COLO829 (cell line): ENCODE measurements at regions not wholly inside any gene's neighbourhood (a gene's known extent, or its start where the extent isn't known, plus 50 kb on each side); places are given as distances from the start of the nearest gene placed in this dataset.

Experiments
- DNase-seq: peaks from one replicate; pipeline ENCODE4 v3.0.0; 2012; ENCODE audit warnings: low spot score

DNA sequence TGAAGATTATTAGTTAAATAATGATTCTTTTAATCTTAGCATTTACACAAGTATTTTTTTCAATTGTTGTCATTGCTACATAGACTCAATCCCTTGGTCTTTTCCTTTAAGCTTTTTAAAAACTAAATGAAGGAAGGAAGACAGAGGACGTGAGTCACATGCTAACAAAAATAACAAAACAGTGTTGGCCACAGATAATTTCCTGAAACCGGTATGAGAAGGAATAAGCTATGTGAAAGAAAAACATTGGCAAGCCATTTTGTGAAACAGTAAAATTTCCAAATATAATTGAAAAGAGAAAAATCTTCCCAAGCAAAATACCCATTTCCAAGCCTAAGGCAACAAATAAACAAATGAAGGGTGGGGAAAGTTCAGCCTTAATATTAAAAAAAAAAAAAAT, 223.0 kb downstream of the AHR start:
- DNase-seq = no peak

DNA sequence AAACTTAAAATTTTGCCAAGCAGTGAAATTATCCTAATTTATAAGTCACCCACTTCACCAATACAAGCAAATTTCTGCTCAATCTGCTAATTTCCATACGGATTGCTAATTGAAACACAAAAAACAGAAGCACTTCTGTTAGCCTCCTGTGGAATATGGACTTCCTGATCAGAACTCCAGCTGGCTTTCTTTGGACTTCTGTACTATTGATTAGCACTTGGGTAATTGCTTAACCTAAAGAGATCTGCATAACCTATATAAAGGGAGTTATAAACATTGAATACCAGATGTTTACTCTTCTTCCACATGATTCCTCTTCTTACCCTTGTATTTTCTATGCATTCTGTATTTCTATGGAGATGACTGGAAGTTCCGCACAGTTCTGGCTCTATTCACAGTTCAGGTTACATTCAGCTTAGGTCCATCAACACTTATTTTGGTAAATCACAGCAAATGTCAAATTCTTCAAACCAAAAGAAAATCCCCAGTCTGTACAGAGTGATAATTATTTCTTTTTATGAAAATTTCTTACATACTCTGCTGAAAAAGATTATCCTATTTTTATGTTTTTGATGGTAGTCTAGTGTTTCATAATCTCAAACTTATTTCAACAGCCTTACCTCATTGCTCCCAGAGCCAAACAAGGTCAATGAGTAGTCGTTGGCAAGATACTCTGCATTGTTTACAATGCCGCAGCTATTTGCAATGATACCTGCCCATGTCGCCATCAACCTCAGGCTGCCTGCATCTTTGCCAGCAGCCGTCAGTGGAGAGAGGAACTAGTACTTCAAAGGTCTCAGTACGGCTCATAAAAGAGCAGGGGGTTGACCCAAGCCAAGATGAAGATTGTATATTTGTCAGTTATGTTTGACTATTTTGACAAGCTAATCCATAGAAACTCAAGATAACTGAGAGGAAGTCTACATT, 225.6 kb downstream of the AHR start:
- DNase-seq = no peak

DNA sequence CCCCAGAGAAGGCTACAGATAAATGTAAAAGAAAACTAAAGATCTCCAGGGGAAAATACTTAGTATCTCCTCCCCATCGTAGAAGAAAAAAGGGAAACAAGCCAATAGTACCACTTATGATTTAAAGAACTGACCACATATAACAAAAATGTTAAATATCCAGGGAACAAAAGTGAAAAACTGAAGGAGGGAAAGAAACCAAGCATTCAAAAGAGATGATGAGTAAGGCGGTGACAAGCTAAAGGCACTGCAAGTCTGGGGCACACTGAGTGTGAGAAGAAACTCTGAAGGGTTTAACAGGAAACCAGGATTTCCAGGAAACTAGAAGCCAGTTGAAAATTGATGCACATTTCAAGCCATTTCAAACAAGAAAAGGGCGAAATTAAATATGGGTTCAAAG, 226.3 kb downstream of the AHR start:
- DNase-seq = no peak

DNA sequence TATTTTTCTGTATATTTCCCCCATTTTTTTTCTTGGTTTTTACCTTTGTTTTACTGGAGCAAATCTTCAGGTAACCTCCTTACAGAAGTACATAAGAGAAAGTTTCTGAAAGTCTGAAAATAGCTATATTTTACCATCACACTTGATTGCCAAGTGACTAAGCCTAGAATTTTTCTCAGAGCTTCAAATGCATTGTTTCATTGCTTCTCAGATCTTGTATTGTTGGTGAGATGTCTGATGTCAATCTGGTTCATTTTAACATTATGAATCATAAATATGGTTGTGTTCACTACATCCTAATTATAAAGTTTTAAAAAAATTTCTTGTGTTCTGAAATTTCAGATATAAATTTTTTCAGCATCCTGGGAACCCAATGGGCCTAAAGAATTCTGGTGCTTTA, 228.2 kb downstream of the AHR start:
- DNase-seq = no peak

DNA sequence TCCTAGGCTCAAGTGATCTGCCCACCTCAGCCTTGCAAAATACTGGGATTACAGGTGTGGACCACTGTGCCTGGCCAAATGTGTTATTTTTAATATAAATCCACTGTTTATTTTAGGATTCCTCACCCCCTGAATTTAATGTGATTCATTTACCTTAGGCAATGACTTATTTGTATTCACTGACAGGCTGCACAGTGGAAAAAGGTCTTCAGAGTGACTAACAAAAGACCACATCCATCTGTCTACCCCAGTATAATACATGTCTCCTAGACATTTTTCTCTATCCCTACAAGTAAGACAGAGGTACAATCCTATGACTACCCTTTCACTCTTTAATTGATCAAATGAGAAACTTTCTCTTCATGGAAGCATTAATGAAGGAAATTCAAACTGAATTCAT, 230.2 kb downstream of the AHR start:
- DNase-seq = no peak

DNA sequence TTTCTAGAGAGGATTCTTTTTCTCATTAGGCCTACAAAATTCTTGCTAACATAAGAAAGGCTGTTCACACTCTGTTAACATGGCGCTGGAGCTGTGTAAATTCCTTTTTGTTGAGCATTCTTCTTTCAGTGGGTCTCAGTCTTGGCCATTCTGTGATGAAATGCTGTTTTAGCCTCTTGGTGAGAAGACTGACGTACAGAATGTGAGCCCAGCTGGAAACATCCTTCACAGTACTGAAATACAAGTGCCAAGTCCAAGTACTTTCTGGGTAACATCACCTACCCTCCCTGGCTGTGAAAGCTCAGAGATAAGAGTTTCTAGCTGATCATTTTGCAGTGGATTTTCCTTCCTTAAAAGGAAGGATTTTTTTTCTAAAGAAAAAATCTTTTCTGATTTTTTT, 231.8 kb downstream of the AHR start:
- DNase-seq = no peak

DNA sequence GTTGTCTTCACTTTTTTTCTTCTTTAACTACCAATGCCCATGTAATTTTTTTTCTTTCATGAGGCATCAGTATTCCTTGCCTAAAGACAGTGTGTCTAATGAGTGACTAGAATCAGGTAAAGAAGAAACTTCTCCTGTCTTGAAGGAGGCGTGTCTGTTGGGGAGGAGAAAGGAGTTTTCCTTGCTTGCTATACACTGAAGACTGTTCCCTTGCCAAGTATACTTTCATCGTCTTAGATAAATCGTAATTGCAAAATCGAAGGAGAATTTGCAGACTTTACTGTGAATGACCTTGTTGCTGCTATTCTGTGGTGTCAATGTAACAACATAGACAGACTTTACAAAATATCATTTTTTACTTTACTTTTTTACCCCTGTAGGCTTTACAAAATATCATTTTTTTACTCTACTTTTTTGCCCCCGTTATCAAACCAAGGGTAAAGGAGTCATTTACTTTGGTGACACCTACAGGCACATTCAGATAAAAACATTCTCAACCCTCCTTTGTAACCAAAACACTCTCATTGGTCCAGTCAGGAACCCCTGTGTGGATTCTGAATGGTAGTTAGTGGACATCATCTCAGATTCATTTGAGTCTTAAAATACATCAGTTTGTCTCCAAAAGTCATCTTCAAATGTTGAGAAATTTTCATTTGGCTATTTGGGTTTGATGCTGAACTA, 232.4 kb downstream of the AHR start:
- peak; percentile 61 for DNase-seq

DNA sequence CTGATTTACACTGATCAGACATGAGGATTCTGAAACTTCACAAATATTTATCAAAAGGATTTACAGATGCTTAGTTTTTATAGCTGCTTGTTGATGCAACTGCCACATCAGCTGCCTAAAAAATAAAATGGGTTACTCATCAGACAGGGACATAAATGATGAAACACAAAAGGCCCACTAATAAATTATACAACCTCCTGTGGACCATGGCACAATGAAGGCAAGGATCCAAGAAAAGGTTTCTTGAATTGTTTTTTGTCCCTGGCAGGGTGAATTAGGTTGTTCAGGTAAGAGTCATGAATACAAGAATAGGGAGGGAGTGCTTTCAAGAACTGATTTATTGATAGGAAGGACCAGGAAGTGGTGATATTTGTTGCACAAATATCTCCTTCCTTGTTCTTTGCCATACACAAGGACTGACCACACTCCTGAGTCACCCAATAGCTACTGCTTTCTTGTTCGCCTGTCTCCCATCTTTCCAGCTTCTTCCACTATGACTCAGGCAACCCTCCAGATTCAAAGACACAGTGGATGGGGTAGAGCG, 234.5 kb downstream of the AHR start:
- DNase-seq = no peak

DNA sequence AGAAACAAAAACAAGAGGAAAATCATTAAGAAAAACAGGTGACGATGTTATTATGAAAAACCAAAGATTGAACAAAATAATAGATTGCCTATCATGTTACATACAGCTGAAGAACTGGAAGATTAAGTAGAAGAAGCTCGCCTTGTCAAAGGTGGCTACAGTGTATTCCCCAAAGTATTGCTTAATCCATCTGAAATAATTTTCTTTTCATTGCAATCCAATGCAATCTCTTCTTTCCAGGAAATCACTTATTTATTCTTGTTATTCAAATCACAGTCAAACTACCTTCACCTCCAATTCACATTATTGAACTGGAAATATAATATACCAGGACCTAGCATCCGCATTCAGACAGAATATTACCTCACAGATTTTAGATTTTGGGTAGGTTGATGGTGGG, 235.9 kb downstream of the AHR start:
- DNase-seq = no peak

DNA sequence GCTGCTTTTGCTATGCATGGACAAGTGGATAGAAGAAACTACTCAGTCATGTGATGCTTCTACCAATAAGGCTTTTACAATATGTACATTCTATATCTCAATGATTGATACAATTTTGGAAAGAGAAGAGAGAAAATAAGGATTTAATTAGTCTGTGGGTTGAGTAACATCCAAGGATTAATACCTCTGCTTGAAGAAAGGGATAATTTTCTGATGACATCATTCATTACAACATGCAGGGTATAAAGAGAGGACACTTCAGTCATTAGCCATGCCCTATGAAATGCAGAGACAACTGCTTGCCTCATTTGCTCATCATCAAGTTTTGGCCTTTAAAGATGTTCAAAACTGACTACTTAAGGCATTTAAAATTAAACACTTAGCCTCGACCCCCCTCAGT, 237.3 kb downstream of the AHR start:
- no peak for DNase-seq

DNA sequence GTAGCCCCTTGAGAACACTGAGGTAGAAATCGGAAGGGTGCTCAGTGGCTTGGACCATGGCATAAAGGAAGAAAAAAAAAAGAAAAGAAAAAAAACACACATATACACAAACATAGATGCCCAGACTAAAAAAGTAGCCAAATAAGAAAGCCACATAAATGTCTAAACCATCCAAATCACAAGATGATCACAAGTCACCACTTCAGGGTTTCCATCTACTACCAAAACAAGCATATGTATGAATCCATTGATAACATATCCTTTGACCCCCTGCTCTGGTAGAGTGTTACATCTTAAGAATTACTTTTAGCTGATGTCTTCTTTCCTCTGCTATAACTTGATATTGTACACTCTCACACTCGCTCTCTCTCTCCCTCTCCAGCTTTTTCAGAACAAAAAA, 245.9 kb downstream of the AHR start:
- no peak for DNase-seq

DNA sequence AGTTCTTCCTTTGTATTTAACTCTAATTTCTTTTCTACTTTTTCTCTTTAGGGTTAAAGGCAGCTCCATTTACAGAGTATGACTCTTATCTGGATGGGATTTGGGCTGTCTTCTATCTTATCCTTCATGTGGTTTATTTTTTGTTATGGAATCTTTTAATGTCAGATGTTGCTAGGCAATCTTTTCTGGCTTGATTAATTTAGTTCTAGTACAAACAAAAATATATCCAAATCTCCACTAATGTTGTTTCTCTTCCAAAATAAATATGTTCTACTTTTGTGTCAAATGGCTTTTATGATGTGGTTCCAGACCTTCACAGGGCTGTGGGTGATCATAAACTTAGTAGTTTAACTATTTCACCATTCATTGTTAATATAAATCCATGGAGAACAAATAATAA, 246.9 kb downstream of the AHR start:
- DNase-seq = no peak

DNA sequence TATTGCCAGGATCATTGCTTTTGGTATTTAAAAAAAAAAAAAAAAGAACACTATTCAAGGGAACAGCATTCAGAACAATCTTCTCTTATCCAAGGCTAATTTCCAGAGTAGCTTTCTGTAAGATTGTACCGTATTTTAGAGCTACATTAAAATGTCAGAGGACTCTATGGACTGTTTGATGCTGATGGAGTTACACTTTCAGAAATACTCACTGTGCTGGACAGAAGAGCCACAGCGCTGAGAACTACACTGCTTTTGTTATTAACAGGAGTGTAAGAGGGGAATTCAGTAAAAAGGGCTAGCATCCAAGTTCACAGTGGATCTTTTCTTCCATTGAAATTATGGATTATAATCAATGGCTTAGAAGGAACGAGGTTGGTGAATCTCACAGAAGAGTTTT, 247.7 kb downstream of the AHR start:
- no peak for DNase-seq

DNA sequence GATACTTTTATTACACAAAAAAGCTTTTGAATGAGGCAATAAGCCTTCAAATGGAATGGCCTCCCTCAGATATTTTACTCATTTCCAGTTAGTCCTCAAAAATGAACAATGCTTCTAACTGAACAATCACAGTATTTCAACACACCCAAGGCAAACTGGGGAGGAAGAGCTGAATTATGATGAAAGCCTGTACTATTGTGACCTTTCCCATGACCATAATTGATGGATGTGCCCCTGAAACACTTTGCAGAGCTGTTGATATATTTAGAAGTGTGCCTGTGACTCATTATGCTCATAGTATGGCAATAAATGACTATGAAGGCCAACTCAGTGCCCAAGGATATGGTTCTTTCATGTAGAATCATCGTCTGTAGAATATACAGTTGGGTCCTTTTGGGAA, 248.1 kb downstream of the AHR start:
- DNase-seq = peak; percentile 63

DNA sequence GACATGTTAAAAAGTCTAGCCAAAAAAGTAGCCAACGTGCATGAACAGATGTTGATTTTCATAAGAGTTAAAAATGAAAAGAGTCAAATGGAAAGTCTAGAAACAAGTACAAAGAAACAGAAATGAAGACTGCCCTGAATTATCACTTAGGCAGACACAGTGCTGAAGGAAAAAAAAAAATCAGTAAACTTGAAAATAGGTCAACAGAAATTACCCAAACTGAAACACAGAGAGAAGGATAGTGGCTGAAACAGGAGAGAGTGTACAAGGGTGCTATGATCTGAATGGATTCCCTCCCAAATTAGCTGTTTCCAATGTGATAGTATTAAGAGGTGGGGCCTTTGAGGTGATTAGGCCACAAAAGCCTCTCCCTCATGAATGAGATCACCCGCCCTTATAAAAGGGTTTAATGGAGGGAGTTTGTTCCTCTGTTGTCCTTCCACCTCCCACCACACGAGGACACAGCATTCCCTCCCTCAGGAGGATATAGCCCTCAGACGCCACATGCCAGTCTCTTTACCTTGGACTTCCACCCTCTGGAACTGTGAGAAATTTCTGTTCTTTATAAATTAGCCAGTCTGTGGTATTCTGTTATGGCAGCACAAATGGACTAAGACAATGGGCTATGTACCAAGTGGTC, 249.7 kb downstream of the AHR start:
- no peak for DNase-seq

DNA sequence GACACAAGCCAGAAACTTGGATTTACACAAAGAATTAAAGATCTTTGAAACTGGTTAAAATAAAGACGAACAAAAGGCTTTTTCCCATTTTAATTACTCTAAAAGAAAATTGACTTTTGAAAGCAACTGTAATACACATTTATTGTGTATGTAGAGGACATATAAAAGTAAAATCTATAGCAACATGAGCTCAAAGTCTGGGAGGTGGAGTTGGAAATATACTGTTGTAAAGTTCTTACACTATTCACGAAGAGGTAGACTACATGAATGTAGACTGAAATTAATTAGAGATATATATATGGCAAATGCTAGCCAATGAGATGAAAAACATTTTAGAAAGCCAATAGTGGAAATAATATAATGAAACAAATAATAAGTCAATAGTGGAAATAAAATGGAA, 251.0 kb downstream of the AHR start:
- DNase-seq = no peak

DNA sequence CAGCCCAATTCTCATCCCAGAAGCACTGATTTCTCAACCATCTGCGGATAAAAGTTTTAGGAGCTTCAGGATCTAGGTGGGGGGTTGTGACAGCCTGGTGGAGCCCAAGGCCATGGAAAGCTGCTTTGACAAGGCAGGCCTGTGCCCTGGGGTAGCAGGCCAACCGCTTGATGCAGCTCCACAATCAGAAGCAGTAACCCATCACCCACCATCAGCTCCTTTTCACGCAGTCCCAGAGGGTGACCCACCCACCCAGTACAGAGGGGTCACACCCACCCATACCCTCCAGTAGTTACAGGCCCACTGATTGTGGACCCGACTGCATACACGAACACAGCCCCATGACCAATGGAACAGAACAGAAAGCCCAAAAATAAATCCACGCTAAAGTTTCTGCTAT, 253.9 kb downstream of the AHR start:
- no peak for DNase-seq

DNA sequence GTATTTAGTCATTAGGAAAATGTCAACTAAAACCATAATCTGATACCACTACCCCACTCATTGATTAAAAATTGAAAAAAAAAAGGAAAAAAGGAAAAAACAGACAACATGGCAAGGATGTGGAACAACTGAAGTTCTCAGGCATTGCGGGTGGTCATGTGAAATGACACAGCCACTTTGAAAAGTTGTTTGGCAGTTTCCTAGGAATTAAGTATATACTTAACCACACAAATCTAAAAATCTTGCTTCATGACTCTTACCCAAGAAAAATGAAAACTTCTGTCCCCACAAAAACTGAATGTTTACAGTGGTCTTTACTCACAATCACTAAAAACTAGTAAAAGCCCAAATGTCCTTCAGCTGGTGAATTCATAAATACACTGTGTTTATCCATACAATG, 254.5 kb downstream of the AHR start:
- DNase-seq = no peak

DNA sequence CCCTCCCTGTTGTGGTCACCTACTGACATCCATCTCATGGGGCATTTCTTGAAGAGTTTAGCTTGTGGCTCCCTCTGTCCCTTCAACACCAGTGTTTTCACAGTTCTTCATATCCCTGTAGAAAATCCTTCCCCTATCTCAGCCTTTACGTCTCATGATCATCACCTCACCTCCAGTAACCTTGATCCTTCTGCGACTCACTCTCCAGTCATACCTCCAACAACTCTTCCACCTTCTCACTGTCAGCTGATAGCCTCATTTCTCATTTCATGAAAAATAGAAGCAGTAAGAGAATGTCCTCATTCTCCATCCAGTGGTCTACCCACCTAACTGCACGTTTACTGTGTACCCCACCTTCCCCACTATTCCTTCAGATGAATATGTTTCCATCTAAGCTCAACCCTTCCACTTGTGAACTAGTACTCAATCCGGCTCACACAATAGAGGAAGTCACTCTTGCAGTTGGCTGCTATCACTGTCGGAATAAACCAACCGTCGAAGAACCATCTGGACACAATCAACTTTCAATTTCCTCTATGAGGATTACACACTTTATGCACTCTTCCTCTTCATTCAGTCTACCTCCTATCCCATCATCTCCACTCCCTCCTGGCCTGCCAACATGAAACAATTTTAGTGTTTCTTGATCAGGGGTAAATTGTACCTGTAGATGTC, 256.0 kb downstream of the AHR start:
- DNase-seq = no peak

DNA sequence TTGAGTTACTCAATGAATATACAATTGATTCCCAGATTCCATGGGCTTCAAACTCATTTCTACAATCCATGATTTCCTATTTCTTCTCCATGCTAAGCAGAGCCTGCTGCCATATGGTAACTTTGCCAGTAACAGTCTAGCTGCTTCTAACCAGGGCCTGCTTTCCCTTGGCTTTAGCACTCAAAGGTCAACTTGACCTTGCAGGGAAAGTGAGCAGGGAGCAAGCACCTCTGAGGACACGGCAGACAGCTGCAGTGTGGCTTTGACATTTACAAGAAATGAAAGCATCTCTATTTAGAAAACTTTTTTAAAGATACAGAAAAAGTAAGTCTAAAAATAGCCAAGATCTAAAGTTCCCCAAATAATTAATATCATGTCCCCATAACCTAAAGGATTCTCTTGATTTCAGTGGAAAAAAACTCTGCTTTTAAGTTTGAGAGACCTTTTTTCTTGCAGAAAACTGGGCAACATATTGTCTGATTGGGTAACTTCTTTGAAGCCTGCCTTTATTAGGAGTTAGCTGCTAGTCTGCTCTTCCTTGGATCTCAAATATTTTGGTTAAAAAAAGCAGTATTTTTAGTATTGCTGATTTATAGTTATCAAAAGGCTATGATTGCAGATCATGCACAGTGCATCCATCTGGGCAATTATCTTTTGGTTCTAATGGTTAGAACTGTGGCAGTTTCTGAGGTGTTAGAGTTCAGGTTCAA, 257.9 kb downstream of the AHR start:
- DNase-seq = no peak

DNA sequence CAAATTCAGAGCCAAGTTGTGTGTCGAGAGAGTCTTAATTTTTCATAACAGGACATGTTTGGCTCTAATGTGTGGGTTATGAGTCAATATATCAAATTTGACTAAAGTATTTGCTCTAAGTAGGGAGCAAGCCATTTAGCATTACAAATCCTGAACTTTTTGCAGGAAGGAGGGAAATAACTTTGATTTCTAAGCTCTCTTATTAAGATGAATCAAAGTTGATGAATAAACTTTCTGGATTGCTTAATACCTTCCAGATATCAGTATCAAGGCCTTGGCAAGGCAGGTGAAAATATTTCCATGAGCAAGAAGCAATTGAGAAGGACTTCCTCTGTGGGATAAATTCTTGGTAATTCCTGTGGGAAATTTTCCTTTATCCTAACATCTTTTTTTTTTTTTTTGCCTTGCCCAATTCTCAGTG, 258.8 kb downstream of the AHR start:
- DNase-seq = no peak

DNA sequence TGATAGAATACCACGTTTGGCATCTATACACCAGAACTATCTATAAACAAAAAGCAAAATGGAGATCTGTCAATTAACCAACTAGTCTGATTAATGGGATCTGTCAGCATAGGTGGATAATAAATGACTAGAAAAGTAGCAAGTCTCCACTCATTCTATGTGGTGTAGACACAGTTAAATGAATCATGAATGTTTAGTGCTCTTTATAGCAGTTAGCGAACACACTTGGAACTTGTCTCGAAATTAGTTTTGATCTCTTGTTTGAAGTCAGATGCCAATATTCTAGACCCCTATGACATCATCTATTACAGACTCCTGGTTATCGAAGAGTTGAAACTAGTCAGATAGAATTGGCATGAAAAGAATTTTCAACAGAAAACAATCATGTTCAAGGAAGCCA, 259.7 kb downstream of the AHR start:
- no peak for DNase-seq
